NCI-H748 (cell line): ENCODE measurements at regions not wholly inside any gene's neighbourhood (a gene's known extent, or its start where the extent isn't known, plus 50 kb on each side); places are given as distances from the start of the nearest gene placed in this dataset.

Experiments
- DNase-seq: peaks from one replicate; lab custom pipeline; 2025; ENCODE audit not compliant: unreplicated experiment; lab: John Stamatoyannopoulos, UW

- DNase-seq, result no peak
These were observed 268.2 kb upstream of the PRDM1 start for GRCh38 chr6:105817961-105818360.

GRCh38 chr6:105817370-105817769 is 268.8 kb upstream of the PRDM1 start:
- peak; percentile 25 for DNase-seq

- DNase-seq, result no peak
These were observed 269.3 kb upstream of the PRDM1 start for GRCh38 chr6:105816847-105817246.

GRCh38 chr6:105815661-105816555 is 270.2 kb upstream of the PRDM1 start:
- DNase-seq, result no peak

GRCh38 chr6:105814745-105815536 is 271.2 kb upstream of the PRDM1 start:
- no peak for DNase-seq

- DNase-seq, result no peak
These were observed 275.1 kb upstream of the PRDM1 start for GRCh38 chr6:105810922-105811482.

GRCh38 chr6:105810105-105810921 is 275.8 kb upstream of the PRDM1 start:
- DNase-seq, result no peak

- no peak for DNase-seq
These were observed 277.6 kb upstream of the PRDM1 start for GRCh38 chr6:105808571-105808970.

GRCh38 chr6:105807905-105808304 is 278.2 kb upstream of the PRDM1 start:
- DNase-seq, result no peak

- no peak for DNase-seq
These were observed 279.6 kb upstream of the PRDM1 start for GRCh38 chr6:105806486-105806920.

- no peak for DNase-seq
These were observed 280.6 kb upstream of the PRDM1 start for GRCh38 chr6:105805501-105806023.

- DNase-seq, result no peak
These were observed 281.7 kb upstream of the PRDM1 start for GRCh38 chr6:105804424-105804823.

- no peak for DNase-seq
These were observed 282.1 kb upstream of the PRDM1 start for GRCh38 chr6:105804000-105804399.

- no peak for DNase-seq
These were observed 282.7 kb upstream of the PRDM1 start for GRCh38 chr6:105803442-105803841.

GRCh38 chr6:105802703-105803102 is 283.4 kb upstream of the PRDM1 start:
- DNase-seq, result no peak

- DNase-seq, result no peak
These were observed 285.3 kb upstream of the PRDM1 start for GRCh38 chr6:105800871-105801270.

GRCh38 chr6:105800398-105800797 is 285.7 kb upstream of the PRDM1 start:
- no peak for DNase-seq

- no peak for DNase-seq
These were observed 287.1 kb upstream of the PRDM1 start for GRCh38 chr6:105799056-105799455.

- no peak for DNase-seq
These were observed 288.1 kb upstream of the PRDM1 start for GRCh38 chr6:105797983-105798453.

GRCh38 chr6:105797286-105797979 is 288.7 kb upstream of the PRDM1 start:
- no peak for DNase-seq
